Fibroblast of the aortic adventitia (primary cell): ENCODE measurements at regions not wholly inside any gene's neighbourhood (a gene's known extent, or its start where the extent isn't known, plus 50 kb on each side); places are given as distances from the start of the nearest gene placed in this dataset.

Experiments used
- DNase-seq: peaks from one replicate; pipeline ENCODE4 v3.0.0-alpha.2; 2010; ENCODE audit warnings: low read depth
- H3K4me3 ChIP-seq: 2 replicates; pipeline ENCODE4 v1.5.1; 2011; ENCODE audit warnings: low read depth, mild to moderate bottlenecking, control low read depth, low read length, moderate library complexity
- CTCF ChIP-seq: IDR thresholded peaks from 2 replicates; pipeline ENCODE4 v1.5.1; 2011; ENCODE audit warnings: mild to moderate bottlenecking, low read length, control low read depth, inconsistent platforms; ENCODE audit not compliant: insufficient read depth

GRCh38 chr1:60222360-60223115 is 149.0 kb upstream of the C1orf87 start:
- no peak overlapping the region for H3K4me3 ChIP-seq
- no peak for DNase-seq
- TF ChIP-seq CTCF = no peak

GRCh38 chr1:60213253-60213652 is 139.7 kb upstream of the C1orf87 start:
- H3K4me3 ChIP-seq = no peak overlapping the region
- no peak for TF ChIP-seq CTCF
- no peak for DNase-seq

GRCh38 chr1:60196026-60196425 is 122.5 kb upstream of the C1orf87 start:
- no peak overlapping the region for H3K4me3 ChIP-seq
- TF ChIP-seq CTCF = no peak
- no peak for DNase-seq

GRCh38 chr1:60185684-60186083 is 112.1 kb upstream of the C1orf87 start:
- no peak for DNase-seq
- no peak for TF ChIP-seq CTCF
- no peak overlapping the region for H3K4me3 ChIP-seq

- no peak for DNase-seq
- no peak overlapping the region for H3K4me3 ChIP-seq
- TF ChIP-seq CTCF = no peak
Measured at GRCh38 chr1:60184521-60184920, 111.0 kb upstream of the C1orf87 start.

- no peak for TF ChIP-seq CTCF
- DNase-seq = peak; percentile 43
- H3K4me3 ChIP-seq = no peak overlapping the region
Measured at GRCh38 chr1:60173729-60174505, 100.3 kb upstream of the C1orf87 start.

- TF ChIP-seq CTCF = no peak
- H3K4me3 ChIP-seq = no peak overlapping the region
- no peak for DNase-seq
Measured at GRCh38 chr1:60173006-60173405, 99.4 kb upstream of the C1orf87 start.
